ENCODE measurements at regions not wholly inside any gene's neighbourhood (a gene's known extent, or its start where the extent isn't known, plus 50 kb on each side); places are given as distances from the start of the nearest gene placed in this dataset.
A peak's percentile ranks its signal among the peaks of the same experiment; 100 is the strongest.

DNA sequence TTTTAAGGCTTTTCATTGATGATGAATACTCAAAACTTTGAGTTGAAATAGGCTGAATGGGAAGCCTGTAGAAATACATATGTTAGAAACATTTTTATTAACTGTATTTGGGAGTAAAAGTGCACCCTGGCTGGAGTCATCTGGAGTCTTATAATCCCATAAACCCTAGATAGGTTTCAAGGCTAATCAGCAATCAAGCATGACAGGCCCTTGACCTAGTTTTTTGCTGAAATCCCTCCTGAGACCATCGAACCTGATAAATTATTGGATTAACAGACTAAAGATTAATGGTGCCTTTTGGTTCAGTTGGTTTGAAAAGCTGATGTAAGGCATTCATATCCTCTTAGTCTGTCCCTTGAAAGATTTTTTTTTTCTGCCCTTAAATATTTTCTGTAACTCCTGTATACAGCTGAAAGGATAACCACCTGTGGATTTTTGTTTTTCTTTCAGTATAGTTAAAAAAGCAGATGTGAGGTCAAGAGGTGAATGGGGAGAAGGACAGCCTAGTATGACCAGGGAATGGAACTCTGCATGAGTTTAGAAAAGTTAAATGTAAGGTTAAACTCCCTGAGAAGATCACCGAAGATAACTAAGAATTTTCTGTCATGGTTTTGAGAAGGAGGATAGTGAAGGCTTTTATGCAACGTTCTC, 69.4 kb upstream of the STXBP5L start:
- DNase-seq (ENCODE audit: low read depth) = no peak

DNA sequence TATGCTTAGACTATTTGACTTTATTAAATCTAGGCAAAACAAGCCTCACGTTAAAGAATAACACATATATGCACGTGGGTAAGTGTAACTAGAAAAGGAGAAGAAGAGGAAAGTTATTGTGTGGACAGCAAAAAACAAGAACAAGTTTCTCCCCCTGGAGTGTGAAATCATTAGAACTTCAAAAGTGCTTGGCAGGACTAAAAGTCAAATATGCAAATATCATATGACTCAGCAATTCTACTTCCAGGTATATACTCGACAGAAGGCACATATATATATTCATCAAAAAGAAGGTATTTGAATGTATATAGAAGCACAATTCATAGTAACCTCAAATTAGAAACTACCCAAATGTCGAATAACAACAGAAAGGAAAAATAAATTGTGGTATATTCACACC, 68.9 kb upstream of the STXBP5L start:
- no peak for DNase-seq (ENCODE audit: low read depth)

DNA sequence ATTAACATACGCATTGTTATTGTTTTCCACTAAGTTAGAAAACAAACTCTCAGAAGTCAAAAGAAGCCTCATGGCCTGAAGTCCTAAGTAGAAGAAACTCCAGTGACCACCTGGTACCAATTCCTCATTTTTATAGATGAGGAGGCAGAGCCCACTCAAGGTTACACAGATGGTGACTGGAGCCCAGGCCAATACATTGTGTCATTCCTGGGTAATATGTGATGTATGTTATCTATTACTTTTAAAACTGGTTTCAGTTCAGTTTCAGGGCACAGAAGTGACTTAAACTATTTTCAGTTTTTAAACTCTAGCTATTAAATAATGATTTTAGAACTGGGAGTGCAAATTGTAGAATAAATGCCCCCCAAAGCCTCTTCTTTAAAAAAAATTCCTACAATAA, 66.7 kb upstream of the STXBP5L start:
- DNase-seq (ENCODE audit: low read depth) = no peak

DNA sequence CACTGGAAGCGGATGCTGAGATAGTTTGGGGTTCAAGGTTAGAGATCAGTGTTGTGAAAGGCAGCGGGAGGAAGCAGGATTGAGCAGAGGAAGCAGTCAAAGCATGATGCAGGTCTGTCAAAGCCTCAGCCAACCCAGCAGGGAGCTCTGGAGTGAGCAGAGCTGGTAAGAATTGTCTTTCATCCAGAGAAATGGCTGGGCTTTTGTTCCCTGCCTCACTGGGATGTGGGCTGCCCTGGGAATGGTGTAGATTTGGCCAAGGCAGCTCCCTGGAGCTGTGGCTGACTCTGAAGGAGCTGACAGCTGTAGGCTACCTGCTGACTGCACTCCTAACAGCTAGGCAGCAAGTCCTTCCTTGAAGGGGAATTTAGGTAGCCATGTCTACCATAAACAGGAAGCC, 61.9 kb upstream of the STXBP5L start:
- no peak for DNase-seq (ENCODE audit: low read depth)

DNA sequence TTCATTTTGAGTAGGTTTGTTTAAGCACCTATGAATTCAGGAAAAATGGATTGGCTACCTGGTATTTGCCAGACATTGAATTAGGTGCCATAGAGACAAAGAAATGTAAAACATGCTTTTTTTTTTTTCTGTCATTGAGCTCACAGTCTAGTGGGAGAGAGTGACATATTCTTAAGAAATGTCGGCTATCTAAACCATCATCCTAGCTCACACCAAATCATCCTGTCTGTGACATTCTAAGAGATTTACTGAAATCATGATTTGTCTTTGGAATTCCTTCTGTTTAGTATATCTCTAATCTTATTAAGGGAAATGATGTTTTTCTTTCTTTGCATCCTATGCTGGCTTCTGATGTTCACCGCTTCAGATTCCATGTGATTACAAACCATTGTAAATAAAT, 59.5 kb upstream of the STXBP5L start:
- DNase-seq (ENCODE audit: low read depth) = no peak

DNA sequence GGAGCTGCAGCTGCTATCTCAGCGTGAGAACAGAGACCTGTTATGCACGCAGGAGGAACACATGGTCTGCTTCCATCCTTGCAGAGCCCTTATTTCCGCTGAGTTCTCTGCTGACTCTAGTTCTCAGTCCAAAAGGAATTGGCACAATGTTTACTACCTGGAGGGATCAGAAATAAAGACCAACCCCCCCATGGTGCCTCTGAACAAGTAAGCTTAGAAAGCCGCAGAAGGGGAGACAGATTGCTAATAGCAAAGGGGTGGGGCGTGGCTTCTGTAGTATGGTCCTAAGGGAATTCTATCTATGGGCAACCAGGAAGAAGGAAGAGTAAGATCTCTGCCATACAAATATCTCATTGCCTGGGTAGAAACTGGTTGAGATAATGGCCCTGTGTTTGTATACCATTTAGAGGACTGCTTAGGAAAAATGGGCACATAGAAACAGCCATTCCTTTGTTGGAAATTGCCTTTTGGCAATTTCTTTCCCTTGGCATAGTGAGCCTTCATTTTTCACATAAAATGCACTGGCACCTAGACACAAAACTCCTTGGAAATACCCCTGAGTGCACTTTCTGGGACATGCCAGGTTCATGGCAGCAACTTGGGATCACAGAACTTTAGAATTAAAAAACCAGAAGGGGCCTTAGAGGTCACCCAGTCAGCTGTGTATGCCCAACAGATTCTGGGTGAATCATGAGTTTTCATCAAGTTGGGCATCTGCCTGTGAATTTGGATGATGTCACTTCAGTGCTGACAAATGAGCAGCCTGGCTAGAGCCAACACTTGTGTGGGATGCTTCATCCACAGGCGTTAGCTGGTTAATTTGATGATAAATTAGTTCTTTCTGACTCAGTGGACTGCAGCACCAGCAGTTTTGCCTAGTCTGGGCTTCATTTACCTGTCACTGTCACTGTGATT, 57.4 kb upstream of the STXBP5L start:
- no peak for DNase-seq (ENCODE audit: low read depth)

DNA sequence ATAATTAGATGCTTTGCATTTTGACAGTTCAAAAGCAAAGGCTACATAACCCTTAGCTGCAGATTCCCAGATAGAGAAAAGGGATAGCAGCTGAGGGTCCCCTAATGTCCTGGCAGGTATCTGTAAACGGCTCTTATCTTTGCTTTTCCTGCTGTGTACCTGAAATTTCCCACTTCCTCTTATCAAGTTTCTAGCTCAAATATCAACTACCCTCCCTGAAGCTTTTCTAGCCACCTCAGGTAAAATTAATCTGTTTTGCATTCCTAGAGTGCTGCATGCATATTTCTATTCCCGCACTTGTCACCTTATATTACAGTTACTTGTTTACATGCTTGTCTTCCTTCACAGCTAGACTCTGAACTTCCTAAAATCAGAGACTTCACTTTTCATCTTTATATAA, 55.6 kb upstream of the STXBP5L start:
- no peak for DNase-seq (ENCODE audit: low read depth)

DNA sequence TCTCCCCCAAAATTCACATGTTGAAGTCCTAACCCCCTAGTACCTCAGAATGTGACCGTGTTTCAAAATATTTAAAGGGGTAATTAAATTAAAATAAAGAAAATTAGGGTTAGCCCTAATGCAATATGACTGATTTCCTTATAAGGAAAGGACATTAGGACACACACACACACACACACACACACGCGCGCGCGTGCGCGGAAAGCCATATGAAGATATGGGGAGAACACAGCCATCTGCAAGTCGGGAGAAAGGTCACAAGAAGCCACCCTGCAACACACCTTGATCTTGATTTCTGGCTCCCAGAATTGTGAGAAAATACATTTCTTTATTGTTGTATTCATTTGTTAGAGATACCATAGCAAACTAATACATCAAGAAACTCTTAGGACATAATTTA, 54.6 kb upstream of the STXBP5L start:
- DNase-seq (ENCODE audit: low read depth) = no peak

DNA sequence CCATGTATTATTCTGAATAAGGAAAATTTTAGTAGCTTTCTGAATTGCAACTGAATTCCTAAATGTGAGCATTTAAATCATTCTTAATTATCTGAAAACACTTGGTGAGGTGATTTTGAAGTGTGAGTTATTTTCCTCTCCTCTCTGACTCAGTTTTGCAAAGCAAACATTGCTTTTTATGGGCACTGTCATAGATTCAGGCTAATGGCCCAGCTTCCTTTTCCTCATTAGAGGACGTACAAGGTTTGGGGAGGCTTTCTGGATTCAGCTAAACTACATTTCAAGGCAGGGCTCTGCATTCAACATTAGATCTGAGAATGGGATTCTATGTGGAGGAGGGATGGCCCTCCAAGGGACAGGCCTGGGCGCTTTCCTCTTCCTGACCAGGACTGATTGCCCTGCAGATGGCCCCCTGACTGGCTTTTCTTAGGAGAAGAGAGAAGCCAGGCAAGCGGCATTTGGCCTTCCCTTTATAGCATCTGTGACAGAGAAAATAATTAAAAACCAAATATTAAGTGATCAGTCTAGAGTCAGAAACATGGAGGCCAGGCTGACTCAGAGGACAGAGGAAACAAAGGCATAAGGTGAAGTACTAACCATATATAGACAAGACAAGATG, 53.0 kb upstream of the STXBP5L start:
- DNase-seq (ENCODE audit: low read depth) = no peak

DNA sequence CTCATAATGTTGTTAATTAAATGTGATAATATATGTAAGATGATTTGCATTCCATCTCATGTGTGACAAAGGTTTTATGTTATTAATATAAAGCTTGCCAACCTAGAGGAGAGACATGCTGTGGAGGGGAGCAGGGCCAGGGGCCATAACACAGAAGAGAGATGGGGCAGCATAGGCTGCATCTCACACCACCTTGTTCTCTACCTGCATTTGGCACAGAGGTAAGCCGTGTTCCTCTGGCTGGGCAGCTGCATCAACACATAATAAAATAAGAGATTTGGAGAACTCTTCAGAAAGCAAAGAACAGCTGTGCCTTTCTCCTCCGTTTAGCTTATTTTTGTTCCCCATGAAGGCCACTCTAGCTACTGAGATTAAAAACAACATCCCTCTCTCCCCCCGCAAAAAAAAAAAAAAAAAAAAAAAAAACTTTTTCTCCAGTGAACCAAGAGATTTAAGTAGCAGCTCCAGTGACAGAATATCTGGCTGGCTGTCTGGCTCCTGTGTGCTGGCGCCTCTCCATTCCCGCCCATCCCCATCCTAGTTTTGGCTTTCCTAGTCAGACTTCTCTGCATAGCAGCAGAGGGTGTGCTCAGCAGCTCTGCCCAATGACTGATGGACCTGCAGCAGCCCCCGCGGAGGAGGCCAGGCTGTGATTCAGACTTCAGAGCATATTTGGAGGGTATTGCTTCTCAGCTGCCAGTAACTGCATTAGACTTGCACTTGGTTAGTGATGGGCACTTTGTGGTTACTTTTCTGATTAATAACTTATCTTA, 52.2 kb upstream of the STXBP5L start:
- peak; percentile 23 for DNase-seq (ENCODE audit: low read depth)
